NB4 (cell line): ENCODE measurements at regions not wholly inside any gene's neighbourhood (a gene's known extent, or its start where the extent isn't known, plus 50 kb on each side); places are given as distances from the start of the nearest gene placed in this dataset.

Experiments used
- POLR2A ChIP-seq: IDR thresholded peaks from 2 replicates; pipeline ENCODE4 v1.6.1; 2011; ENCODE audit warnings: mild to moderate bottlenecking; ENCODE audit not compliant: insufficient read length; ENCODE audit errors: extremely low read depth
- TF ChIP-seq, protein P1 (sequence below): IDR thresholded peaks from one replicate; pipeline ENCODE4 v1.5.1; 2012; ENCODE audit warnings: low read depth, low read length

DNA sequence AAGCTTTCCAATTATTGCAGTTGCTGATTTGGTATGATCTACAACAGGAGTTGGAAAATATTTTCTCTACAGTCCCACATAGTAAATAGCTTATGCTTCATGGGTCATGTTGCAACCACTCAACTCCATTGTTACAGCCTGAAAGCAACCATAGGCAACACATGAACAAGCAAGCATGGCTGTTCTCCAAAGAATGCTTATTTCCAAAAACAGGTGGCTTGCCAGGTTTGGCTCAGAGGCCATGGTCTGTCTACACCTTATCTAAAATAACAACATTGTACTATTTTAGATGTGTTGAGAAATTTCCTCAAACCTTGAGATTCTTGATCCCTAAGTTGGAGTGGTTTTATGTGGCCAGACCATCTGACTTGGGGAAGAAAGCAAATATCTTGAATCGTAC lies 153.9 kb upstream of the MPPED2 start:
- TF ChIP-seq, protein P1, sequence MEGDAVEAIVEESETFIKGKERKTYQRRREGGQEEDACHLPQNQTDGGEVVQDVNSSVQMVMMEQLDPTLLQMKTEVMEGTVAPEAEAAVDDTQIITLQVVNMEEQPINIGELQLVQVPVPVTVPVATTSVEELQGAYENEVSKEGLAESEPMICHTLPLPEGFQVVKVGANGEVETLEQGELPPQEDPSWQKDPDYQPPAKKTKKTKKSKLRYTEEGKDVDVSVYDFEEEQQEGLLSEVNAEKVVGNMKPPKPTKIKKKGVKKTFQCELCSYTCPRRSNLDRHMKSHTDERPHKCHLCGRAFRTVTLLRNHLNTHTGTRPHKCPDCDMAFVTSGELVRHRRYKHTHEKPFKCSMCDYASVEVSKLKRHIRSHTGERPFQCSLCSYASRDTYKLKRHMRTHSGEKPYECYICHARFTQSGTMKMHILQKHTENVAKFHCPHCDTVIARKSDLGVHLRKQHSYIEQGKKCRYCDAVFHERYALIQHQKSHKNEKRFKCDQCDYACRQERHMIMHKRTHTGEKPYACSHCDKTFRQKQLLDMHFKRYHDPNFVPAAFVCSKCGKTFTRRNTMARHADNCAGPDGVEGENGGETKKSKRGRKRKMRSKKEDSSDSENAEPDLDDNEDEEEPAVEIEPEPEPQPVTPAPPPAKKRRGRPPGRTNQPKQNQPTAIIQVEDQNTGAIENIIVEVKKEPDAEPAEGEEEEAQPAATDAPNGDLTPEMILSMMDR: no peak
- no peak for TF ChIP-seq POLR2A
